Fibroblast of skin of left quadriceps (primary cell): ENCODE measurements at regions not wholly inside any gene's neighbourhood (a gene's known extent, or its start where the extent isn't known, plus 50 kb on each side); places are given as distances from the start of the nearest gene placed in this dataset.
"Not testable (repeated sequence)": the region's sequence is repeated elsewhere in the genome, so short reads cannot be mapped to it uniquely, and the experiment has no call there.

Source experiments
- DNase-seq, 2 experiments: peaks; one replicate each; pipeline ENCODE4 v3.0.0-alpha.2; 2013; ENCODE audit warnings: low read depth in 2 of 2

- no peak for DNase-seq
Measured at GRCh38 chr18:78408623-78409022, 571.0 kb upstream of the SALL3 start.

- DNase-seq, result no peak
Measured at GRCh38 chr18:78410094-78410786, 569.4 kb upstream of the SALL3 start.

GRCh38 chr18:78411539-78411938, 568.1 kb upstream of the SALL3 start:
- DNase-seq, result no peak

- DNase-seq, result no peak
Measured at GRCh38 chr18:78414302-78414701, 565.3 kb upstream of the SALL3 start.

GRCh38 chr18:78416853-78417252, 562.8 kb upstream of the SALL3 start:
- DNase-seq, result no peak

GRCh38 chr18:78418379-78418778, 561.2 kb upstream of the SALL3 start:
- DNase-seq, result no peak

GRCh38 chr18:78419171-78419570, 560.4 kb upstream of the SALL3 start:
- DNase-seq, result no peak

GRCh38 chr18:78420116-78420515, 559.5 kb upstream of the SALL3 start:
- no peak for DNase-seq

- no peak for DNase-seq
Measured at GRCh38 chr18:78421392-78421791, 558.2 kb upstream of the SALL3 start.

GRCh38 chr18:78422336-78422735, 557.3 kb upstream of the SALL3 start:
- DNase-seq, result no peak

GRCh38 chr18:78423811-78424210, 555.8 kb upstream of the SALL3 start:
- no peak for DNase-seq

GRCh38 chr18:78424403-78425018, 555.1 kb upstream of the SALL3 start:
- DNase-seq, result no peak

GRCh38 chr18:78425019-78425412, 554.6 kb upstream of the SALL3 start:
- no peak for DNase-seq

GRCh38 chr18:78427081-78427480, 552.5 kb upstream of the SALL3 start:
- no peak for DNase-seq

- no peak for DNase-seq
Measured at GRCh38 chr18:78429127-78430108, 550.2 kb upstream of the SALL3 start.

GRCh38 chr18:78430131-78430758, 549.4 kb upstream of the SALL3 start:
- no peak for DNase-seq

GRCh38 chr18:78431606-78432005, 548.0 kb upstream of the SALL3 start:
- DNase-seq, result no peak

GRCh38 chr18:78433562-78433961, 546.1 kb upstream of the SALL3 start:
- DNase-seq, result no peak

GRCh38 chr18:78436110-78436509, 543.5 kb upstream of the SALL3 start:
- no peak for DNase-seq

- not testable (repeated sequence) for DNase-seq
Measured at GRCh38 chr18:78438235-78438634, 541.4 kb upstream of the SALL3 start.

GRCh38 chr18:78445880-78446279, 533.7 kb upstream of the SALL3 start:
- no peak for DNase-seq

GRCh38 chr18:78447211-78447610, 532.4 kb upstream of the SALL3 start:
- DNase-seq, result no peak
